HG03460 (cell line): ENCODE measurements at regions not wholly inside any gene's neighbourhood (a gene's known extent, or its start where the extent isn't known, plus 50 kb on each side); places are given as distances from the start of the nearest gene placed in this dataset.

ENCODE experiments used
- ATAC-seq: cut with Tn5 transposase; IDR thresholded peaks from one replicate; pipeline ENCODE4 v1.9.1; 2021; ENCODE audit not compliant: unreplicated experiment

DNA sequence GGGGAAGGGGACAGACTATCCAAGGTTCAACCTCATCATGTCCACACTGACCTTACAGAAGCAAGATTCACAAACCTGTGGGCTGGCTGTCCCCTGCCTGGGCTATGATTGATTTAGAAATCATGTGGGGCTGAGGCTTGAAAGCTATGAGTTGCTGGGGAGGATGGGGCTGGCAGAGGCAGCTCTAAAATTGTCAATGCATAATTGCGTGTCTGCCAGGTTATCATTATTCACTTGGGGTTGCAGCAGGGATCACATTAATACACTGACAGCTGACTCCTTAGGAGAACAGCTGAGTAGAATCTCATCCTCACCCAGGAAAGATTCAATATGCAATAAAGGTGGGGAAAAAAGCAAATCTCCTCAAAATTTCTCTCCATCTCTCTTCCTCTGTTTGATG lies 866.3 kb downstream of the CCSER2 start:
- ATAC-seq, result no peak

- ATAC-seq, result no peak
These were observed 867.2 kb downstream of the CCSER2 start for GRCh38 chr10:85195596-85195995.

- no peak for ATAC-seq
These were observed 876.4 kb downstream of the CCSER2 start for GRCh38 chr10:85204814-85205213.

GRCh38 chr10:85212526-85212925 lies 884.1 kb downstream of the CCSER2 start:
- no peak for ATAC-seq

GRCh38 chr10:85213493-85213892 lies 885.1 kb downstream of the CCSER2 start:
- no peak for ATAC-seq

- no peak for ATAC-seq
These were observed 893.9 kb downstream of the CCSER2 start for GRCh38 chr10:85222300-85222699.

DNA sequence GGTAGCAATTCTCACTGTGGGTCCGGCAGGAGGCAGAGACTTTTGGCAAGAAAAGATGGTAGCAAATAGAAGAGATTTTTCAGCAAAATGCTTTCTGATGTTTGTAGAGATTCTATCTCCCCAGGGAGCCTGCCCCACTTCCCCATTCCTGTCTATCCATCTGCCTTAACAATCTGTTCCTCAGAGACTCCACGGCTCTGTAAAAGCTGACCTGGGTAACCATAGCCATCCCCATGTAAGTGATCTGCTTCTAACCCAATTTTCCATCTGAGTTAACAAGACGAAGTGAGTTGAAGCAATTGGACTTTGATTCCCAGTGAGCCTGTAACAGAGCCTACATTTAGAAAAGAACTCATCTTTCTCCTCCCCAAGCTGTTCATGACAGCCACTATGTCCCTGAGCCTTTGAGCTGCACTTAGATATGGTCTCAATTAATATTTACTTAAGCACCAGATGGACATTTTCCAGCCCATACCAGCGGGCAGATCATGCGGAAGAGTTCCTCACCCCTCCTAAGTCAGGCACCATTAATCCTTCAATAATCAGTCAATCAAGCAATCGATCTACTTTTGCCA lies 896.1 kb downstream of the CCSER2 start:
- ATAC-seq, result no peak

DNA sequence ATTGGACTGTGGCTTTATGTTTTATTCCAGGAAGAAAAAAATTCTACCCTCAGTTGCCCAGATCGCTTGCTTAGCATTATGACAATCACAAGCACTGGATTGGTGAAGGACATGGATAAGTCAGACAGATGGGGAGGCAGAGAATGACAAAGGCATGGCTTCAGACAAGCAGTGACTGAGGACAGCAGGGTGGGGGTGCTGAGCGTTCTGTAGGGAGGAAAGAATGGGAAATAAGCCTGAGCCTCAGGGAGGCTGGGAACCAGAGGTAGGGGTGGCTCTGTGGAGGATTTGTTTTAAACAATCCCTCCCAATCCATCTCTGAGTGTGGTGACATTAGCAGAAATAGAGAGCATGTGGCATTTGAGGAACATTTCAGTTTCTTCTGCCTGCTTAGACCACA lies 896.9 kb downstream of the CCSER2 start:
- ATAC-seq, result no peak

- no peak for ATAC-seq
These were observed 898.2 kb downstream of the CCSER2 start for GRCh38 chr10:85226596-85226995.

GRCh38 chr10:85228726-85229125 lies 900.3 kb downstream of the CCSER2 start:
- ATAC-seq, result no peak

- ATAC-seq, result no peak
These were observed 903.3 kb downstream of the CCSER2 start for GRCh38 chr10:85231534-85232270.

GRCh38 chr10:85235258-85235657 lies 906.9 kb downstream of the CCSER2 start:
- no peak for ATAC-seq

- no peak for ATAC-seq
These were observed 910.3 kb downstream of the CCSER2 start for GRCh38 chr10:85238676-85239075.

DNA sequence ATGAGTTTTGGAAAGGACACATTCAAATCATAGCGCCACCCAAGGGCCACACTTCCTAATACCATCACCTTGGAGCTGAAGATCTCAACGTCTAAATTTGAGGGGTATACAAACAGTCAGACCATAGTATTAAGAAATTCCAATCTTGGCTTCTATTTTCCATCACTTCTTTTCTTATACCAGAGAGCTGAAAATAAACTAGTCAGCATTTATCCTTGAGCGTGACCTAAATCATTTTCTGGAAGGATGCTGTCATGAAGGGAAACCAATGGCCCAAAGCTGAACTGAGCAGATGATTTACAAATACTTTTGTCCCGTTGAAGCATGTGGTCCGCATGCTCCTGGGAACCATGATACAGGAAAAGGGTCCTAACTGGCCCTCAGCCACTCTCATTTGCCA lies 921.9 kb downstream of the CCSER2 start:
- ATAC-seq, result no peak

DNA sequence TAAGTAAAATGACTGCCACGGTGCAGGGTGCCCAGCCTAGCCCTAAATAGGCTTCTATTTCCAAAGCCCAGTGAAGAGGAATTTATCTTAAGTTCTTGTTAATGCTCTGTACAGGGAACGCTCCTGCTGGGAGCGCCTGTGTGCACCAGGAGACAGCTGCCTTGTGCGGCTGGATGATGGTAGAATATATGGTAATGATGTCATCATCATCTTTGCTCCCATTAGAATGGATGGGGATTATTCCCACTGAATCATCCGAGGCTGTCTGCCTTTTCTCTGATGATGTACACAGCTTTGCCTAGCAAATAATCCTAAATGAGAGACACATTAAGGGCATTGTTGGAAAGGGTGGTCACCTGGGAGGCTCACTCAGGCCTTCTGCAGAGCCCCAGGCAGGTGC lies 928.1 kb downstream of the CCSER2 start:
- no peak for ATAC-seq

GRCh38 chr10:85259908-85260307 lies 931.5 kb downstream of the CCSER2 start:
- no peak for ATAC-seq

GRCh38 chr10:85262992-85263391 lies 934.6 kb downstream of the CCSER2 start:
- no peak for ATAC-seq

DNA sequence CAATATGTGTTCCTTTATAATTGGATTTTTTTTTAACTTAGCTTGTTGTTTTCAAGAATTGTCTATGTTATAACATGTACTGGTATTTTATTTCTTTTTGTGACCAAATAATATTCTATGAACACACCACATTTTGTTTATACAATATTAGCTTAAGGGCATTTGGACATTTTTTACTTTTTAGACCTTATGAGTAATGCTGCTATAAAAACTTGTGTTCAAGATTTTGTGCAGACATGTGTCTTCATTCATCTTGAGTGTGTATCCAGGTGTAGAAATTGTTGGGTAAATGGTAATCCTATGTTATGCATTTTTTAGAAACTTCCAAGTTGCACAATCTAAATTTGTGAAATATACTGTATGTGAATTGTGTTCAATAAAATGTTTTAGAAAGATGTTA lies 936.7 kb downstream of the CCSER2 start:
- ATAC-seq, result no peak

GRCh38 chr10:85266808-85267207 lies 938.4 kb downstream of the CCSER2 start:
- ATAC-seq, result no peak

DNA sequence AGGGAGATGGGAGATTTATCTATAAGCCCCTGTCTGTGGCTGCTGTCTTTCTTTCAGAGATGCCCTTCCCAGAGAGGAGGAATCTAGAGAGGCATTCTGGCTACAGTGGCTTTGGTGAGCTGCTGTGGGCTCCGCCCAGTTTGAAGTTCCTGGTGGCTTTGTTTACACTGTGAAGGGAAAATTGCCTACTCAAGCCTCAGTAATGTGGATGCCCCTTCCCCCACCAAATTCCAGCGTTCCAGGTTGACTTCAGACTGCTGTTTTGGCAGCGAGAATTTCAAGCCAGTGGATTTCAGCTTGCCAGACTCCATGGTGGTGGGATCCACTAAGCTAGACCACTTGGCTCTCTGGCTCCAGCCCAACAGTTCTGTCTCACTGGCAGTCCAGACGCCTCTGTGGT lies 951.6 kb downstream of the CCSER2 start:
- ATAC-seq, result no peak

DNA sequence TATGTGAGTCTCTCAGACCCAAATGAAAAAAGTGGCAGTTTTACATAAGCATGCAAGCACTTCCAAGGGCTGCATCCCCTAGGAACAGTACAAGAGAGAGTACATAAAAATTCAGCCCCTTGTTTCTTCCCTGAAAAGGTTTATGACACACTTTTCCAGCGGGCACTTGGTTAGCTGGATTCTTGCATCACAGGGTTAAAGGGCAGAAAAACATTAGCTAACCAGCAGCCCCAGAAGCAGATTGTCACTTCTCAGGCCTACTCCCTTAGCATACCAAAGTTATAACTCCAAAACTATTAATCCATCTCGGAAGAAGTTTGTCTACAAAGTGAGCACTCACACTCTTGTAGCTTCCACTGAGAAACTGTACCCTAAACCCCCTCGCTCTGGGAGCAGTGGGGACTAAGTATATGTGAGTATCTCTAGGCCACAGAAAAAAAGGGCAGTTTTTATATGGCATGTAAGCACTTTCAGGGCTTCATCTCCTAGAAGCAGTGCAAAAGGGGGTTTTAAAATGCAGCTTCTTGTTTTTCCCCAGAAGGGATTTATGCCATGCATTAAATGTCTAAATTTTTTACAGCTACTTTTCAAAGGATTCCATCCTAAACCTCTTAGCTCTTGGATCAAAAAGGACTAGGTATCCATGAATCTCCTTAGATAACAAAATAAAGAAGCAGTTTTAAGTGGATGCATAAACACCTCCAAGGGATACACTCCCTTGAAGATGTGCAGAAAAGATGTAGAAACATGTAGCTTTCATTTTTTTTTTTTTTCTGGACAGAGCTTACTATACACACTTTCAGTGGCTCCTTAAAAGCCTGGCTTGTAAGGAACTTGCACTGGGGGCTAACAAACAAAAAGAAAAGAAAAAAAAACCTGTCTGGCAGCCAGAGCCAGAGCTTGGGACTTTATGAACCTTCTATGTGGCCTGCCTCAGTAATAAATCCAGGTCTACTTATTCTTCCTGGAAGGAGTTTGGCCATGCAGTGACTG lies 956.7 kb downstream of the CCSER2 start:
- no peak for ATAC-seq

DNA sequence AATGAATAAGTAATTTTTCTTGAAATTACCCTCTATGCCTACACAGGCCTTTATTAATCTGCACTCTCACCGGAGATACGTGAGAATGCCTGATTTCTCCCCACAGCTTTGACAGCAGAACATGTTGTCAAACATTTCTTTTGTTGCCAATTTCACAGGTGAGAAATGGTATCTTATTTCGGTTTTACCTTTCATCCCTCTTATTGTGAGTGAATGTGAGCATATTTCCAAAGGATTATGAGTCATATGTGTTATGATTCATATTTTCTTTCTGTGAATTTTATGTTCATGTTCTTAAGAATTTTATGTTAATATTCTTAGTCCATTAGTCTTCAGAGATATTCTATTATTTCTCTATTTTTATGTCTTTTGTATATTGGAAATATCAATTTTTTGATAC lies 965.1 kb downstream of the CCSER2 start:
- ATAC-seq, result no peak
